ENCODE measurements at regions not wholly inside any gene's neighbourhood (a gene's known extent, or its start where the extent isn't known, plus 50 kb on each side); places are given as distances from the start of the nearest gene placed in this dataset.

GRCh38 chr6:112923940-112924587 is 576.9 kb downstream of the RFPL4B start:
- no peak for TF ChIP-seq CTCF (IDR thresholded peaks at IDR 0.05)
- no peak for TF ChIP-seq POLR2AphosphoS5 (IDR thresholded peaks at IDR 0.05)
- TF ChIP-seq POLR2A (IDR thresholded peaks at IDR 0.05), result no peak
